Skeletal muscle cell (primary cell): ENCODE measurements at regions not wholly inside any gene's neighbourhood (a gene's known extent, or its start where the extent isn't known, plus 50 kb on each side); places are given as distances from the start of the nearest gene placed in this dataset.
"Not testable (repeated sequence)": the region's sequence is repeated elsewhere in the genome, so short reads cannot be mapped to it uniquely, and the experiment has no call there.

ENCODE experiments used
- DNase-seq: peaks from one replicate; pipeline ENCODE4 v3.0.0-alpha.2; 2010; ENCODE audit warnings: low read depth
- H3K4me3 ChIP-seq: 2 replicates; pipeline ENCODE4 v1.5.1; 2011; ENCODE audit warnings: low read depth, mild to moderate bottlenecking, control low read depth, low read length, moderate library complexity

DNA sequence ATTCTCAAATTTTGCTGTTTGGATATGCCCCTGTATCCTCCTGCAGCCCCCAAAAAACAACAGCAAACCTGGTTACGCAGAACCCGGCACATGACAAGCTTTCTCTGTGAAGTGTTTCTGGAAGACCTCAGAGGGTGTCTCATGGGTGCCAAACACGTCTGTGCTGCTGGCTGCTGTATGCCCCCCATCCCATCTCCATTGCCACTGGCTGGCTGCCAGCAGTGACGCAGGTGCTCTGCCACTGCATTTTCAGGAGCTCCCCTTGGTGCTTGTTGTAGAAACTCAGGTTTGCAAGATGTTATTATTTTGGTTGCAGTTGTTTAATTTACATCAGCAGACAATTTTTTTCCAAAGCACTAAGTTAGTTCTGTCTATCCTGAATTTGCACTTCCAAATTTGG, 166.4 kb upstream of the FANCL start:
- no peak overlapping the region for H3K4me3 ChIP-seq
- no peak for DNase-seq

DNA sequence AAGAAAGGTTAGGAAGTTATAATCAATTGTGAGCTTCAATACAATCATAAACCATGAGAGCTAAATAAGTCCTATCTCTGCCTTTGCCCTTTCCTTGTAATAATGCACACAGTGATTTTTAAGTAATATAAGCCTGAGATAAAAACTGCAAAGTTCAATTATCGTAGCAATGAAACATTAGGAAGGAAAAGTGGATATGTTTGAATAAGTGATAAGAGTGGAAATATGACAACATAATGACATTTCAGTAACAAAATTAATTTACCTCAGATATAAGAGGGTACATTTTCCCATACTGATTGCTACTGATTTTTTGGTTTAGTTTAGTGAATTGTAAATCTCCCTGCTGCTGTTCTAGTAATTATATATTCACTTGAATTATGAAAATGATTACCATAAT, 164.2 kb upstream of the FANCL start:
- no peak overlapping the region for H3K4me3 ChIP-seq
- no peak for DNase-seq

DNA sequence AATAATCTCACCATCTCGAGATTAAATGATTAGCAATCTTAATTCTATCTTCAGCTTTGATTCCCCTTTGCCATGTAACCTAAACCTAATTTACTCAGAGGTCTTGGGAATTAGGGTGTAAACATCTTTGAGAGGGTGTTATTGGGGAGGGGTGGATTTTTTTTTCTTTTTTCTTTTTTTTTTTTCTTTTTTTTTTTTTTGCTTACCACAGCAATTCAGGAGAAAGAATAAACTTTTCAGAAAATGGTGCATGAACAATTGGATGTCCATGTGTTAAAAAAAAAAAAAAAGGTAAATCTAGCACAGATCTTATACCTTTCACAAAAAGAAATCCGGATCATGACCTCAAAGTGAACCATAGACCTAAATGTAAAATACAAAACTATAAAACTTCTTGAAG, 160.8 kb upstream of the FANCL start:
- no peak for DNase-seq
- no peak overlapping the region for H3K4me3 ChIP-seq

DNA sequence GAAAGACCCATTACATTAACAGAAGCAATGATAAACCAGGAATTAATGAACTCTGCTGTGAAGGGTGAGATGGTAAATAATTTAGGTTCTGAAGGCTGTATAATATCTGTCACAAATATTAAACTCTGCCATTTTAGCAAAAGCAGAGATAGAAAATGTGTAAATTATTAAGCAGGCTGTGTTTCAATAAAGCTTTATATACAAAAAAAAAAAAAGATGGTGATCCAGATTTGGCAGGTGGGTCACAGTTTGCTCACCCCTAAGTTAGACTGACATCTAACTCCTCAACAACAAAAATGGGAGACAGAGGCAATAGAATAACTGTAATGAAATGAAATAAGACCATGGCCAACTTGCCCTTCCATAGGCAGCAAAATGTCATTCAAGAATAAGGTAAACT, 157.3 kb upstream of the FANCL start:
- DNase-seq: no peak

DNA sequence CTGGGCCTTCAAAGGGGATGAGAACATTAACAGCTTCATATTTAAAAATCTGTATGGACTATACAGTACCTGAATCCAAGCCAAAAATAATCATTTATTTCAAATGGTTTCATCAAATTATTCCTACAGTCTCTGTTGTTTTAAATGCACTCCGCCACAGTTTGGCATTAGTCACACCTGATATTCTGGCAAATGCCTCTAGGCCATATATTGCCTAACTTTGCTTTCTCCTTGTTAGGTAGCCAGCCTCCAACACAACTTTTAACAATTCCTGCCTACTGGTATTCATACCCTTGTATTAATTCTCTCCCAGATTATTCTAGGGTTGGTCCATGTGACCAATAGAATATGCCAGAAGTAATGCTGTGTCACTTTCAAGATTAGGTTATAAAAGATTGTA, 146.6 kb upstream of the FANCL start:
- no peak overlapping the region for H3K4me3 ChIP-seq
- DNase-seq: no peak

More for the DNA sequence above, 157.3 kb upstream of the FANCL start:
- no peak overlapping the region for H3K4me3 ChIP-seq

DNA sequence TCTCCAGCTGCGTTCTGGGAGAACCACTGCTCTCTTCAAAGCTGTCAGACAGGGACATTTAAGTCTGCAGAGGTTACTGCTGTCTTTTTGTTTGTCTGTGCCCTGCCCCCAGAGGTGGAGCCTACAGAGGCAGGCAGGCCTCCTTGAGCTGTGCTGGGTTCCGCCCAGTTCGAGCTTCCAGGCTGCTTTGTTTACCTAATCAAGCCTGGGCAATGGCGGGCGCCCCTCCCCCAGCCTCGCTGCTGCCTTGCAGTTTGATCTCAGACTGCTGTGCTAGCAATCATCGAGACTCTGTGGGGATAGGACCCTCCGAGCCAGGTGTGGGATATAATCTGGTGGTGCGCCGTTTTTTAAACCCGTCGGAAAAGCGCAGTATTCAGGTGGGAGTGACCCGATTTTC, 145.8 kb upstream of the FANCL start:
- DNase-seq, H3K4me3 ChIP-seq: not testable (repeated sequence)

DNA sequence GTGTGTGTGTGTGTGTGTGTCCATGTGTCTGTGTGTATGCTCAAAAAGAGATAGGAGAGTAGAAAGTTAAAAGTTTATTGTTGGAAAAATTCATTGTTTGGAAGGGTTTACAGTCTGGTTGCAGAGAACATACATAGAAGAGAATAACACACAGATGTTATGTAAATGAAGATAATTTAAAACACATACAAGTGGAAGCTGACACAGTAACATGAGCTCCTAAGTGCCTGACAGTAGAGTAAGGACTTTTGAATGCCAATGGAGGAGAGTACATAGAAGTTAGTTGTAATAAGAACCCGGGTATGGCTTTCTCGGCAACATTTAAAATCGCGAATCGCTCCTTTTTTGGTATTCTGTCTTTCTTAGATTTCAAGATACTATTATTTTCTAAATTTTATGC, 137.0 kb upstream of the FANCL start:
- no peak for DNase-seq
- H3K4me3 ChIP-seq: no peak overlapping the region

DNA sequence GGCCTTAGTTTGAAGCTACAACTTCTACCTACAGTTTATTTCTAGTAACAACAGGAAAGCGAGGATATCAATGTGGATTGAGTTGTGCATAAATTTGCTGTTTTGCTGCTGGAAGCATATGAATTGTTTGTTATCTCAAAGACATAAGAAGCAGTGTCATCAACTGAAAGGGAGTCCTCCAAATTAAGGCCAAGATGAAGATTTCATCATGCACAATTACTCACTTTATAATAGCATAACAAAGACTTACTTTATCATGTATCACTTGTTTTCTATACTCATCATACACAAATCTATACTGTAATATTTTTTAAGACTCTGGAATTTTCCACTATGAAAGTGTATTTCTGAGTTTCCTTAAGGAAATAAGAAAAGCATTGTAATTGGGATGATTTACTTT, 136.1 kb upstream of the FANCL start:
- no peak for DNase-seq
- no peak overlapping the region for H3K4me3 ChIP-seq

DNA sequence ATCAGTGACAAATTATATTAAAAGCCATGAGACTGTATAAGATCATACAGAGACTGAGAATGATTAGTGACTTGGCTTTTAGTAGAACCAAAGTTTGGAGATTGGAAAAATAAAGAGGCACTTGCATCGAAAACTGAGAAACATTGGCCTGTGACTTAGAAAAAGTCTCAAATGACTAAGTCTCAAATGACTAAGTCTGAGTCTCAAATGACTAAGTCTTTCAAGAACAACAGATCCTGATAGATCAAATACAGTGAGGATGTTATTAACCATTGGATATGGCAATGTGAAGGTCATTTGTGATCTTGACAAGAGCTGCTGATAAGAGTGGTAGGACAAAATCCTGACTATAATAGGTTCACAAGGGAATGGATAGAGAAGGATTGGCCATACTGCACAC, 135.5 kb upstream of the FANCL start:
- DNase-seq: no peak
- H3K4me3 ChIP-seq: no peak overlapping the region

DNA sequence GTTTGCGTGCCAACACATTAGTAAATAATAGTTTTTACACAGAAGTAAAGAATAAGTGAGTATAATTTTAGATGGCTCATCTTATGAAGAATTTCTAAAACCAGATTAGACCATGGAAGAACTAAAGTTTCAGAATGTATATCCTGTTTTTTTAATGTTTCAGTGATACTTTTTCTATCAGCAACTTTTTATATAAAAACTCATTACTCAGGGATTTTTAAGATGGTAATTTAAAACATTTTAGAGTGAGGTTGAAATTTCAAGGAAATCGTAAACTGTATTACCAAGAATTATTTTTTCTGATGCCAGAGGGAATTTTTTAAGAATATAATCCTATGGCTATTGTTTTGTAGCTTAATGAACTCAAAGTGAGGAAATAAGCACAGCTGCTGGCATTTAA, 128.5 kb upstream of the FANCL start:
- H3K4me3 ChIP-seq: no peak overlapping the region

DNA sequence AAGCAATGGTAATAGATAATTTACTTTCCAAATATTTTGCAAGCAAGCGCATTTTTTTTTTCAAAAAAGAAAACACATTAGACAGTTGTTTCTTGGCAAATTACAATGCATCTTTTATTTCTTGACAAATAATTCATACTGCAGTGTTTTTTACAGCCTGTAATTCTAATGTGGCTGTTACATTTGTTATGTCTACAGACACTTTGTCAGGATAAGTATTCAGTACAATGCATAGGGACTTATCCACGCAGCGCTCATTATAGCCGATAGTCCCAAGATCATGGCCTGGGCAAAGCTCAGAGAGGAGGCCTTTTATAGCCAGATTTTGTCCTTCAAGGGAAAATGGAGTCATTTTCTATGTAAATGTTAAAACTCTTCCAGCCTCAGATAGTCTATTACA, 123.0 kb upstream of the FANCL start:
- DNase-seq: no peak
- H3K4me3 ChIP-seq: no peak overlapping the region

More for the DNA sequence above, 128.5 kb upstream of the FANCL start:
- no peak for DNase-seq

DNA sequence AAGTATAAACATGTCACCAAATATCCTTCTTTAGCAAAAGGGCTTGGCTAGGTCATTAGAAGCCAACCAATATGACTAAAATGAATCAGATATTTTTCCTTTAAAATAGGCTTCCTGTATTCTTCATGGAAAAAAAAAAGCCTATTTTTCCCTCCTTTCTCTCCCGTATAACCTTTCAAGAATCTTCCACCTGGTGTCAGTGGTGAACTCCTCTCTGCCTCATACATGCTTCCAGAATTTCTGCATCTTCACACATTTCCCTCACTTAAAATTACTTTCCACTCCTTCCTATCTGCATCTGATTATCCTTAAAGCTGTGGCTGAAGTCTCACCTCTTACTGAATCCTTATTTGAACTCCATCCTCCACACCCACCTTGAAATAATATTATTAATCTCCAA, 116.9 kb upstream of the FANCL start:
- DNase-seq: no peak

DNA sequence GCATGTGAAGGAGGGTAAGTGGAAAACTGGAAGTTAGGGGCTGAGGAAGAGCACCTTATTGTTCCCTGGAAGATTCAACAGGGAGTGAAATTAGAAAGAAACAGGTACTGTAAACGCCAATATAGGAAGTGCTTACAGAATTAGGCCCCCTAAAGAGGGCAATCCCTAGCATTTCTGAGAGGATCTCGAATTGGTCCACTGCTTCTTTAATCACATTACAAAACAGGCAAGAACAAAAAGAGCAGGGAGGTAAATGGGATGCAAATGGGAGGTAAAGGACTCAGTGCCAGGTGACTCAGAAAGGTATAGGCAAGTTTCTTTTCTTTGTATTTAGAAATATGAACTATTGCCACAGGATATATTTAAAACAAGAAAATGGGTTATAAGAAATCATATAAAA, 116.4 kb upstream of the FANCL start:
- DNase-seq: no peak
- no peak overlapping the region for H3K4me3 ChIP-seq

More for the DNA sequence above, 116.9 kb upstream of the FANCL start:
- H3K4me3 ChIP-seq: no peak overlapping the region

DNA sequence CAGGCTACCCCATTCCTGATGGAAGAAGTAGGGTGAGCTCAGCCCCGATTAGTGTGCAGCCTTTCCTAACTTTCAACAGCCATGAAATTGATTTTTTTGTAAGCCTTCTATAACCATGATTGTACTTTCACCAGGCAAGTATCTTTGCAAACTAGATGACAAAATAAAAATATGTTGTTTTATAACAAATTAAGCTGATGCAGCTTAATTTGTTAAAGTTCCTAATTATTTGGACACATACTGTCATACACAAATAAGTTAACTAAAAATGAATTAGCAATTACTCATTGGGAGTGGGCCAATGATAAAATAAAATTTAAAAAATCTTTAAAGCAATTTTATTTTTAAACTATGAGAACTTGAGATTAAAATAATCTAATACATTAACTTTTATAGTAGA, 113.1 kb upstream of the FANCL start:
- H3K4me3 ChIP-seq: no peak overlapping the region
- no peak for DNase-seq

DNA sequence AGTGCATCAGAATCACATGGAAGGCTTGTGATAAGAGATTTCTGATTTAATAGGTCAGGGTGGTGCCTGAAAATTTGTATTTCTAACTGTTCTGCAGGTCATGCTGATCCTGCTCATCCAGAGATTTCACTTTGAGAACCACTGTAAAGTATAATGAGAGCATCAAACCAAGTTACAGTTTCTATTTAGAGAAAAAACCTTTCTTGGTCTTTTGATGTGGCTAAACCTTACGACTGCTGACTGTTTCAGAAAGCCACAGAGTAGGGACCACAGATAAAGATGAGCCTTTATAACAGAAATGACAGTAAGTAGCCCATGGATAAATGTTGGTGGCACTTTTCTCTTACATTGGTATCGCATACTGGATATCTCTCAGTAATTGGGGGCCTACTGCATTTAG, 109.4 kb upstream of the FANCL start:
- no peak for DNase-seq
- no peak overlapping the region for H3K4me3 ChIP-seq

DNA sequence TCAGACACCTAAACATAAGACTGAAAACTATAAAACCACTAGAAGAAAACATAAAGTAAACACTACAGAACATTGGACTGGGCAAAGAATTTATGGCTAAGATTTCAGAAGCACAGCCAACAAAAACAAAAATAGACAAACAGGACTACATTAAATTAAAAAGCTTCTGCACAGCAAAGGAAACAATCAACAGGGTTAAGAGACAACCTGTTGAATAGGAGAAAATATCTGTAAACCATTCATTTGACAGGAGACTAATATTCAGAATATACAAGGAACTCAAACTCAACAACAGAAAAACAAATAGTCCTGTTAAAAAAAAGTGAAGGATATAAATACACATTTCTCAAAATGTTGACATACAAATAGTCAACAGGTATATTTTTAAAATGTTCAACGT, 106.7 kb upstream of the FANCL start:
- no peak overlapping the region for H3K4me3 ChIP-seq
- no peak for DNase-seq

DNA sequence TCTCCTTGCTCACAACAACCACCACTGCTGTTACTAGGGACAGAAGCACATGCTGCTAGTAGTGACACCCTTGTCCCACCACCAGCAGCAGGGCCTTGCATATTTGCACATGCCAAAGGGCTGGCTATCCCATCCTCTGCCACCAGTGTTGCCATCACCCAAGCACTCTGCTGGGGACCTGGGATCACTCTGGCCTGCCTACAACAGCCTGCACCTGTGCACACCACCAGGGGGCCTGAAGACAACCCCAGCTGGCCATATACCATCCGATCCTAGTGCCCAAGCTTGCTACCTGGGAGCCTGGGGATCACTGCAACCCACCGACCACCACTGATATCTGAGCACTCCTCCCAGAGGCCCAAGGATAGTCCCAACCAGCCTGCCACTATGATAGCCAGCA, 99.9 kb upstream of the FANCL start:
- H3K4me3 ChIP-seq: no peak overlapping the region
- no peak for DNase-seq

DNA sequence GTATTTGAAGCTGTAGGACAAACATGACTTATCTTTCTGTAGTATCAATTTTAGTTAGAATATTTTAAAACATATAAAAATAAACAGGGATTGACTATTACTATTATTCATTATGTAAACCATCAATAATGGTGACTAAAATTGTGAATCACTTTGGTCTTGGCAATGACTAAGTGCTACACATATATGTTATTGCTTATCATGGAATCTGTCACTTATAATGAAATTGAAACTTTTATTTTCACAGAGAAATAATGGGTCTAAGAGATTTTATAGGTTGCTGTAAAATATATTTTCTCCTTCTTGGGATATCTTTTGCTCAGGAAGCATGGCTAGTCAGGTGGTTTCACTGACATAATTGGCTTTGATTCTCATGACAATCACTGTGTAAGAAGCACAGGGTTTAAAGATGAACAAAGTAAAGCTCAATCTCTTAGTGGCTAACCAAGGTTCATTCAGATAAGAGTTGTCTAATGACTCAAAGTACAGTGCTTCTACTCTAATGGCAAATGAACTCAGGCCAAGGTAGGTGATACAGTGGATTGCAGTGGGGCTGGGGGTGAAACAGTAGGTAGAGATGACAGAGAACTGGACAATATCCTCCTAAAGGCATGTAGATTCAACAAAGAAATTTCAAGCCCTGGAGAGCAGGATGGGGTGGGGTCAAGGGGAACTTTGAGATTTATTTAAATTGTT, 98.6 kb upstream of the FANCL start:
- no peak for DNase-seq

DNA sequence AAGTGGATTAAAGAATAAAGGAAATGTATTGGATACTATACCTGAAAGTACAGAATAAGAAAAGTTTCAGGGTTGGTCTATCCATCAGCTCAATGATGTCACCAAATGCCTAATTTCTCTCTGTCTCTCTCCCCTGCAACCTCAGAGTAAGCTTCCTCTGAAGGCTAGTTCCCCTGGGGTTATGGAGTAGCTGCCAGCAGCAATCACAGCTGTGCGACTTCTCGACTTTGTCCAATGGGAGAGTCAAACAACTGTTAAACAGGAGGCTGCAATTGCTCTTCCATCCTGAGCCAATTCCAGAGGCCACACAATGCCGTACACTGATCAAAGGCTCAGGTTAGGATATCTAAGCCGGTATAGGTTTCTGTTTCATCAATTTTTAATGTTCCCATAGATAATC, 95.3 kb upstream of the FANCL start:
- no peak overlapping the region for H3K4me3 ChIP-seq
- no peak for DNase-seq

More for the DNA sequence above, 98.6 kb upstream of the FANCL start:
- no peak overlapping the region for H3K4me3 ChIP-seq

DNA sequence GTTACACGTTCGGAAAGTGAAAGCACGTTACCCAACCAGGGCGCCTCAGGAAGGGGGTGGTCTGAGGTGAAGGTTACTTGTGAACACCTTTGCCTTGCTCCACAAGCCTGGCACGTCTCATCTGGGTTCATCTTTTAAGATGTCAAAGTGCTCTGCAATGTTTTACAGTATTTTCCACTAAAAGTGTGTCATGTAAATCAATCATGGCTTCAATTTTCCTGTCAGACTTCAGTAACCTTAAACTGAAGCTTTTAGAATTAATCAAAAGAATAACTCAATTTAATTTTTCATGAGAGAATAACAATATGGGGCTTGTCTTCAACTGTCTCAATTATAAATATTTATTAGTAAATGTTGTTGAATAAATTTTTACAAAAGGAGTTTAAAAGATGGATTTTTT, 93.3 kb upstream of the FANCL start:
- no peak for DNase-seq

DNA sequence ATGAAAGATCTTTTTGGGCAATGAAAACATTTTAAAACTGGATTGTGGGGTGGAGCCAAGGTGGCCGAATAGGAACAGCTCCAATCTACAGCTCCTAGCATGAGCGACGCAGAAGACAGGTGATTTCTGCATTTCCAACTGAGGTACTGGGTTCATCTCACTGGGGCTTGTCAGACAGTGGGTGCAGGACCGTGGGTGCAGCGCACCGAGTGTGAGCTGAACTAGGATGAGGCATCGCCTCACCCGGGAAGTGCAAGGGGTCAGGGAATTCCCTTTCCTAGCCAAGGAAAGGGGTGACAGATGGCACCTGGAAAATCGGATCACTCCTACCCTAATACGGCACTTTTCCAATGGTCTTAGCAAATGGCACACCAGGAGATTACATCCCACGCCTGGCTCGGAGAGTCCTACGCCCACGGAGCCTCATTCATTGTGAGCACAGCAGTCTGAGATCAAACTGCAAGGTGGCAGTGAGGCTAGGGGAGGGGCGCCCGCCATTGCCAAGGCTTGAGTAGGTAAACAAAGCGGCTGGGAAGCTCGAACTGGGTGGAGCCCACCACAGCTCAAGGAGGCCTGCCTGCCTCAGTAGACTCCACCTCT, 84.3 kb upstream of the FANCL start:
- not testable (repeated sequence) for H3K4me3 ChIP-seq, DNase-seq

More for the DNA sequence above, 93.3 kb upstream of the FANCL start:
- no peak overlapping the region for H3K4me3 ChIP-seq
